A673 (cell line): ENCODE measurements at regions not wholly inside any gene's neighbourhood (a gene's known extent, or its start where the extent isn't known, plus 50 kb on each side); places are given as distances from the start of the nearest gene placed in this dataset.

ENCODE experiments used
- BruUV-seq: library from RNA; stranded (reverse); fragments of 400-500 nt; replicated peaks from 2 replicates; lab custom pipeline; 2021; lab: Mats Ljungman, UMichigan
- CTCF ChIA-PET: fragments of 300-600 bp; sonication (Branson Sonifier 250); formaldehyde crosslinking; loops from one replicate; lab custom pipeline; 2022; ENCODE audit warnings: antibody characterized with exemption; lab: Charles Lee
- POLR2A ChIA-PET: fragments of 300-600 bp; sonication (Branson Sonifier 250); formaldehyde crosslinking; loops from one replicate; lab custom pipeline; 2022; ENCODE audit warnings: antibody characterized with exemption; ENCODE audit not compliant: low non-redundant PET; lab: Charles Lee
- DNase-seq: peaks from one replicate; pipeline ENCODE4 v3.0.0-alpha.2; 2015; ENCODE audit warnings: low spot score
- H3K27ac ChIP-seq: fragments of 200-600 bp; sonication (generic); 2 replicates; pipeline ENCODE4 v1.5.1; 2016; ENCODE audit warnings: mixed run types, low read depth, mild to moderate bottlenecking, mixed read lengths, antibody characterized with exemption, low read length; ENCODE audit not compliant: poor library complexity, severe bottlenecking
- H3K27me3 ChIP-seq: fragments of 200-600 bp; sonication (generic); replicated peaks from 2 replicates; pipeline ENCODE4 v1.6.1; 2017; ENCODE audit warnings: mixed run types, low read depth, mild to moderate bottlenecking, mixed read lengths, antibody characterized with exemption, low read length; ENCODE audit not compliant: insufficient read depth, poor library complexity
- H3K36me3 ChIP-seq: fragments of 200-600 bp; sonication (generic); 2 replicates; pipeline ENCODE4 v1.6.1; 2016; ENCODE audit warnings: mixed run types, mild to moderate bottlenecking, mixed read lengths, antibody characterized with exemption, low read length; ENCODE audit not compliant: insufficient read depth, poor library complexity, severe bottlenecking
- H3K4me1 ChIP-seq: fragments of 200-600 bp; sonication (generic); 2 replicates; pipeline ENCODE4 v1.6.1; 2017; ENCODE audit warnings: mixed run types, mild to moderate bottlenecking, mixed read lengths, antibody characterized with exemption, low read length; ENCODE audit not compliant: insufficient read depth, poor library complexity, severe bottlenecking
- H3K4me3 ChIP-seq: fragments of 200-600 bp; sonication (generic); 2 replicates; pipeline ENCODE4 v1.5.1; 2016; ENCODE audit warnings: low read depth, mixed run types, mild to moderate bottlenecking, mixed read lengths, low read length; ENCODE audit not compliant: poor library complexity, severe bottlenecking
- H3K9me3 ChIP-seq: fragments of 200-600 bp; sonication (generic); 2 replicates; pipeline ENCODE4 v1.6.1; 2016; ENCODE audit warnings: mixed run types, low read depth, mild to moderate bottlenecking, mixed read lengths, antibody characterized with exemption, low read length; ENCODE audit not compliant: poor library complexity, severe bottlenecking
- EZH2 ChIP-seq: fragments of 200-600 bp; sonication (generic); IDR thresholded peaks from 2 replicates; pipeline ENCODE4 v1.6.1; 2017; ENCODE audit warnings: borderline replicate concordance, low read depth, mild to moderate bottlenecking, mixed read lengths, antibody characterized with exemption, low read length; ENCODE audit not compliant: poor library complexity, severe bottlenecking
- intact Hi-C: fragments of 100-400 bp; cut with micrococcal nuclease; formaldehyde crosslinking; loops from one replicate; pipeline ENCODE4 v1.10.0; 2022; ENCODE audit not compliant: unreplicated experiment
- TF ChIP-seq, protein P1 (sequence below): fragments of 300-800, 200-600 bp; sonication (generic); conservative IDR thresholded peaks from 2 replicates; pipeline ENCODE4 v1.5.1; 2017; ENCODE audit warnings: low read depth, mild to moderate bottlenecking, antibody characterized with exemption, low read length, moderate library complexity, mixed read lengths

DNA sequence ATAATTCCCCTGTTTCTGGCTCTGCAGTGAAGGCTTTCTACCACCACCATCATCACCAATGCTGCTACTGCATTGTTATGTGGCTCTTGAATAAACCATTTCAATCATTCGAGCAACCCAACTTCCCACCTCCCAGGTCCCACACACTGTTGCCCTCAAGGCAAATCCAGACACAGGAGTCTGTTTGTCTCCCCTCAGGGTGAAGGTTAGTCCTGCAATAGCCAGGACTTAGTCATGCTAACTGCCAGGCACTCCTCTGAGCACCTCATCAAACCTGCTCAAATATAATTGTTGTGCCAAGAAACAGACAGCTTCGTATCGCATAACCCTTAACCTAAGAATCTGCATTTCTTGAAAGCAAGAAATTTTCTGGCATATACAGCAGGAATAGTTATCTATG is 213.2 kb downstream of the KDR start:
- CTCF ChIA-PET = no interaction called here
- no peak for DNase-seq
- BruUV-seq = no TSS peak

DNA sequence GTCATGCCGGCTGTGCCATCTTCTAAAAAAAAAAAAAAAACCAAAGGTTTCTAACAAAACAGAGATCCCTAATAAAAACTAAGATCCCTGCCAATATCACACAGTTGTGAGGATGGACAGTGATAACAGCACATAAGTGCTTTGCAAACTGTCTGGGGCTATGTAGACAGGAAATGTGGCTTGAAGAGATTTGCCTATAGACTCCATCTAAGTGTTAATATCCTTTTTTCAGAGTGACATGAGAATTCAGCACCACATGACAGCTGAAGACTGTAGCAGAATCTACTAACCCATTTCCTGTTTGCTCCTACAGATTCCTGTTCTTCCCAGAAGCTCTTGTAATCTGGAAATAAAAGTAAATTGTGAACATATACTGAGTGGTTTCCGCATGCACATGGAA is 215.4 kb downstream of the KDR start:
- TF ChIP-seq, protein P1, sequence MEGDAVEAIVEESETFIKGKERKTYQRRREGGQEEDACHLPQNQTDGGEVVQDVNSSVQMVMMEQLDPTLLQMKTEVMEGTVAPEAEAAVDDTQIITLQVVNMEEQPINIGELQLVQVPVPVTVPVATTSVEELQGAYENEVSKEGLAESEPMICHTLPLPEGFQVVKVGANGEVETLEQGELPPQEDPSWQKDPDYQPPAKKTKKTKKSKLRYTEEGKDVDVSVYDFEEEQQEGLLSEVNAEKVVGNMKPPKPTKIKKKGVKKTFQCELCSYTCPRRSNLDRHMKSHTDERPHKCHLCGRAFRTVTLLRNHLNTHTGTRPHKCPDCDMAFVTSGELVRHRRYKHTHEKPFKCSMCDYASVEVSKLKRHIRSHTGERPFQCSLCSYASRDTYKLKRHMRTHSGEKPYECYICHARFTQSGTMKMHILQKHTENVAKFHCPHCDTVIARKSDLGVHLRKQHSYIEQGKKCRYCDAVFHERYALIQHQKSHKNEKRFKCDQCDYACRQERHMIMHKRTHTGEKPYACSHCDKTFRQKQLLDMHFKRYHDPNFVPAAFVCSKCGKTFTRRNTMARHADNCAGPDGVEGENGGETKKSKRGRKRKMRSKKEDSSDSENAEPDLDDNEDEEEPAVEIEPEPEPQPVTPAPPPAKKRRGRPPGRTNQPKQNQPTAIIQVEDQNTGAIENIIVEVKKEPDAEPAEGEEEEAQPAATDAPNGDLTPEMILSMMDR = no peak
- TF ChIP-seq EZH2 = no peak
- ChIA-PET POLR2A (no interaction called here), CTCF (no interaction called here)
- no peaks in the 10 kb centered on the region for H3K36me3 ChIP-seq
- intact Hi-C loops = no loop called here
- no peak overlapping the region for H3K4me3 ChIP-seq
- H3K27ac ChIP-seq = peak overlapping the region; percentile 27
- peaks cover 16% of the 10 kb centered on the region for H3K4me1 ChIP-seq
- H3K9me3 ChIP-seq = peaks cover 5% of the 10 kb centered on the region
- no peaks in the 10 kb centered on the region for H3K27me3 ChIP-seq
- BruUV-seq = no TSS peak
- DNase-seq = peak; percentile 80

More for the DNA sequence above, 213.2 kb downstream of the KDR start:
- TF ChIP-seq, protein P1 = no peak
- no peak for TF ChIP-seq EZH2
- no peak overlapping the region for H3K27ac ChIP-seq
- no peaks in the 10 kb centered on the region for H3K27me3 ChIP-seq
- H3K4me3 ChIP-seq = no peak overlapping the region
- H3K4me1 ChIP-seq = peaks cover 16% of the 10 kb centered on the region
- intact Hi-C loops = no loop called here
- H3K36me3 ChIP-seq = no peaks in the 10 kb centered on the region
- H3K9me3 ChIP-seq = peaks cover 5% of the 10 kb centered on the region
- POLR2A ChIA-PET = no interaction called here

- ChIA-PET CTCF (no interaction called here), POLR2A (no interaction called here)
- intact Hi-C loops = no loop called here
- H3K4me1 ChIP-seq = peaks cover 16% of the 10 kb centered on the region
- H3K27ac ChIP-seq = no peak overlapping the region
- H3K4me3 ChIP-seq = no peak overlapping the region
- TF ChIP-seq EZH2 = no peak
- TF ChIP-seq, protein P1 = no peak
- no peak for DNase-seq
- no TSS peak for BruUV-seq
- no peaks in the 10 kb centered on the region for H3K27me3 ChIP-seq
- peaks cover 5% of the 10 kb centered on the region for H3K9me3 ChIP-seq
- H3K36me3 ChIP-seq = no peaks in the 10 kb centered on the region
Measured at GRCh38 chr4:54908763-54909162, 216.6 kb downstream of the KDR start.
